ENCODE measurements at regions not wholly inside any gene's neighbourhood (a gene's known extent, or its start where the extent isn't known, plus 50 kb on each side); places are given as distances from the start of the nearest gene placed in this dataset.

DNA sequence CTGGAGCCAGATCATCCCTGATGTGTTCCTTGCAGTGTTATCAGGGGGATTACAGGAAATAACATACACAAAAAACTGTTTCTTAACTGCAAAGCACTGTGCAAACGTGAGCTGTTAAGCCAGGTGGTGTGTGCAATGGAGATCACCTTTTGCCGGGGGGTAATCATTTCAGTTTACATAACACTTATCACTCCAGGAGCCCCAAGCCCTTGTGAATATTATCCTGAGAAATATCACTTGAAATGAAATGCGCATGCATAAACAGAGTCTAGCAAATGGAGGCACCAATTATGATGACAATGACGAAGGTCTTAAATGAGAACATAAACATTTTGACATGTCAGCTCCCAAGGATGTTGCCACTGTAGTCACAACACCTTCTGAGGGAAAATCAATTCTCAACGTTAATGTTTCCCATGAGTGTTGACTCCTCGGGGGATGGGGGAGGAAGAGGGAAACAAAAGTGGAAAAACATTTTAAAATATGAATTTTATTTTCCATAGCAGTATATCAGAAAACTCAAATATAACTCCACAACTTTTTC, 54.5 kb upstream of the RAD23B start:
- intact Hi-C loops (cut with DNase I, micrococcal nuclease) = no loop called here
- Histone ChIP-seq H3K27me3 (ENCODE audit: control insufficient read depth in 1 of 2, insufficient read depth in 2 of 2, low read length in 2 of 2) (peaks cover 7 to 24% of the 10 kb centered on the region in 2 experiments), H3K36me3 (ENCODE audit: insufficient read depth, low read length) (no peaks in the 10 kb centered on the region), H3K9me3 (ENCODE audit: control insufficient read depth in 1 of 2, insufficient read depth in 1 of 2, low read length in 2 of 2) (no peaks in the 10 kb centered on the region), H3K4me3 (ENCODE audit: low read length) (no peak overlapping the region), H3K27ac (ENCODE audit: low read depth in 1 of 2, low read length in 2 of 2) (no peak overlapping the region), H3K4me1 (ENCODE audit: insufficient read depth, low read length) (no peaks in the 10 kb centered on the region)
- no peak overlapping the region for H3K4me3 Mint-ChIP-seq
- no peaks in the 10 kb centered on the region for H3K36me3 Mint-ChIP-seq (ENCODE audit: low read depth)
- DNase-seq (no peak), ATAC-seq (ENCODE audit: poor library complexity) (no peak)
- H3K27ac Mint-ChIP-seq = no peak overlapping the region
- TF ChIP-seq, protein P1, sequence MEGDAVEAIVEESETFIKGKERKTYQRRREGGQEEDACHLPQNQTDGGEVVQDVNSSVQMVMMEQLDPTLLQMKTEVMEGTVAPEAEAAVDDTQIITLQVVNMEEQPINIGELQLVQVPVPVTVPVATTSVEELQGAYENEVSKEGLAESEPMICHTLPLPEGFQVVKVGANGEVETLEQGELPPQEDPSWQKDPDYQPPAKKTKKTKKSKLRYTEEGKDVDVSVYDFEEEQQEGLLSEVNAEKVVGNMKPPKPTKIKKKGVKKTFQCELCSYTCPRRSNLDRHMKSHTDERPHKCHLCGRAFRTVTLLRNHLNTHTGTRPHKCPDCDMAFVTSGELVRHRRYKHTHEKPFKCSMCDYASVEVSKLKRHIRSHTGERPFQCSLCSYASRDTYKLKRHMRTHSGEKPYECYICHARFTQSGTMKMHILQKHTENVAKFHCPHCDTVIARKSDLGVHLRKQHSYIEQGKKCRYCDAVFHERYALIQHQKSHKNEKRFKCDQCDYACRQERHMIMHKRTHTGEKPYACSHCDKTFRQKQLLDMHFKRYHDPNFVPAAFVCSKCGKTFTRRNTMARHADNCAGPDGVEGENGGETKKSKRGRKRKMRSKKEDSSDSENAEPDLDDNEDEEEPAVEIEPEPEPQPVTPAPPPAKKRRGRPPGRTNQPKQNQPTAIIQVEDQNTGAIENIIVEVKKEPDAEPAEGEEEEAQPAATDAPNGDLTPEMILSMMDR (IDR thresholded peaks at IDR 0.05) = no peak
- CTCF ChIA-PET = no interaction called here
- no peaks in the 10 kb centered on the region for H3K9me3 Mint-ChIP-seq
- peaks cover 43% of the 10 kb centered on the region for H3K27me3 Mint-ChIP-seq
- POLR2A ChIA-PET = no interaction called here
- no peaks in the 10 kb centered on the region for H3K4me1 Mint-ChIP-seq (ENCODE audit: low read depth)

DNA sequence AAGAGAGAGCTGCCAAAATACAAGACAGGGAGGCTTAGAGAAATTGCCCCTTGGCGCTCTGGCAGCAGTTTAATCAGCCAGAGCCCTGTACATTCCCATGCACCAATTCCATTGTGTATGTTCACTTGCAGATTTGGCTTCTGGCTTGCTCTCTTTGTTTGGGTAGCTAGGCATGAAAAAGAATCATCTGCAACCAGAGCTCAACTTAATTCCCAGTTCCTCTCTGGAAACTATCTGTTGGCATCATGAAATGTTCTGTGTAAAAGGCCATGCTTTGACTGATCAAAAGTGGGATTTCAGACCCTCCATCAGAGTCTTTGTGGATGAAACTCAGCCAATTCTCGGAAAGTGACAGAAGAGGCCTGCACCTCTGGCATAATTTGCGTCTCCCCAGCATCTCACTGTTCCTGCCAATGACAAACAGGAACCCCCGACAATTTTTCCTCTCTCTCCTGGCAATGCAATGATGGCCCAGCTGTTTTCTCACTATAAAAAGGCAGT, 53.8 kb upstream of the RAD23B start:
- peaks cover 43% of the 10 kb centered on the region for H3K27me3 Mint-ChIP-seq
- H3K4me1 Mint-ChIP-seq (ENCODE audit: low read depth) = no peaks in the 10 kb centered on the region

More for the DNA sequence above, 53.8 kb upstream of the RAD23B start:
- H3K9me3 Mint-ChIP-seq = no peaks in the 10 kb centered on the region
- no peak overlapping the region for H3K4me3 ChIP-seq (ENCODE audit: low read length)
- no peak for ATAC-seq (ENCODE audit: poor library complexity)
- H3K9me3 ChIP-seq (ENCODE audit: control insufficient read depth in 1 of 2, insufficient read depth in 1 of 2, low read length in 2 of 2) = no peaks in the 10 kb centered on the region
- TF ChIP-seq, protein P1 (IDR thresholded peaks at IDR 0.05) = no peak
- intact Hi-C loops (cut with DNase I, micrococcal nuclease) = no loop called here
- DNase-seq = no peak
- H3K36me3 Mint-ChIP-seq (ENCODE audit: low read depth) = no peaks in the 10 kb centered on the region
- POLR2A ChIA-PET = no interaction called here
- no peak overlapping the region for H3K4me3 Mint-ChIP-seq
- no peaks in the 10 kb centered on the region for H3K4me1 ChIP-seq (ENCODE audit: insufficient read depth, low read length)
- H3K27ac ChIP-seq (ENCODE audit: low read depth in 1 of 2, low read length in 2 of 2) = no peak overlapping the region
- H3K36me3 ChIP-seq (ENCODE audit: insufficient read depth, low read length) = no peaks in the 10 kb centered on the region
- H3K27me3 ChIP-seq (ENCODE audit: control insufficient read depth in 1 of 2, insufficient read depth in 2 of 2, low read length in 2 of 2) = peaks cover 7 to 24% of the 10 kb centered on the region in 2 experiments
- CTCF ChIA-PET = no interaction called here
- no peak overlapping the region for H3K27ac Mint-ChIP-seq
